ENCODE measurements at regions not wholly inside any gene's neighbourhood (a gene's known extent, or its start where the extent isn't known, plus 50 kb on each side); places are given as distances from the start of the nearest gene placed in this dataset.

DNA sequence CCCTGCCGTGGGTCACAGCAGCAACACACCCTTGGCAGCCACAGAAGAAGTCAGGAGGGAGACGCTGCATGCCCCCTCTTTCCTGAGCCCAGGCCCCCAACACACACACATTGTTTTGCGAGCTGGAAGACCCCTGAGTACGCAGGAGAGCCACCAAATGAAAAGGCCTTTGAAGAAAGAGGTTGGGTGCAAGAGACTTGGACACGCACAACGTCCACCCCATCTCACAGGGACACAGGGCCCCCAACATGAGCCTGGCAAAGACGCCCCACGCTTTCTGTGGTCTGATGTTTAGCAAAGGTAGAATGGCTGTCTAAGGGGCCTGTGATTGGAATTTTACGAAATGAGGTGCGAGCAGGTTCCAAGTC, 185.0 kb downstream of the TTLL2 start:
- TF ChIP-seq, protein P1, sequence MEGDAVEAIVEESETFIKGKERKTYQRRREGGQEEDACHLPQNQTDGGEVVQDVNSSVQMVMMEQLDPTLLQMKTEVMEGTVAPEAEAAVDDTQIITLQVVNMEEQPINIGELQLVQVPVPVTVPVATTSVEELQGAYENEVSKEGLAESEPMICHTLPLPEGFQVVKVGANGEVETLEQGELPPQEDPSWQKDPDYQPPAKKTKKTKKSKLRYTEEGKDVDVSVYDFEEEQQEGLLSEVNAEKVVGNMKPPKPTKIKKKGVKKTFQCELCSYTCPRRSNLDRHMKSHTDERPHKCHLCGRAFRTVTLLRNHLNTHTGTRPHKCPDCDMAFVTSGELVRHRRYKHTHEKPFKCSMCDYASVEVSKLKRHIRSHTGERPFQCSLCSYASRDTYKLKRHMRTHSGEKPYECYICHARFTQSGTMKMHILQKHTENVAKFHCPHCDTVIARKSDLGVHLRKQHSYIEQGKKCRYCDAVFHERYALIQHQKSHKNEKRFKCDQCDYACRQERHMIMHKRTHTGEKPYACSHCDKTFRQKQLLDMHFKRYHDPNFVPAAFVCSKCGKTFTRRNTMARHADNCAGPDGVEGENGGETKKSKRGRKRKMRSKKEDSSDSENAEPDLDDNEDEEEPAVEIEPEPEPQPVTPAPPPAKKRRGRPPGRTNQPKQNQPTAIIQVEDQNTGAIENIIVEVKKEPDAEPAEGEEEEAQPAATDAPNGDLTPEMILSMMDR (IDR thresholded peaks at IDR 0.05): no peak
- no peak for TF ChIP-seq ZFX (IDR thresholded peaks at IDR 0.05; ENCODE audit: borderline replicate concordance)
